ENCODE measurements at regions not wholly inside any gene's neighbourhood (a gene's known extent, or its start where the extent isn't known, plus 50 kb on each side); places are given as distances from the start of the nearest gene placed in this dataset.

DNA sequence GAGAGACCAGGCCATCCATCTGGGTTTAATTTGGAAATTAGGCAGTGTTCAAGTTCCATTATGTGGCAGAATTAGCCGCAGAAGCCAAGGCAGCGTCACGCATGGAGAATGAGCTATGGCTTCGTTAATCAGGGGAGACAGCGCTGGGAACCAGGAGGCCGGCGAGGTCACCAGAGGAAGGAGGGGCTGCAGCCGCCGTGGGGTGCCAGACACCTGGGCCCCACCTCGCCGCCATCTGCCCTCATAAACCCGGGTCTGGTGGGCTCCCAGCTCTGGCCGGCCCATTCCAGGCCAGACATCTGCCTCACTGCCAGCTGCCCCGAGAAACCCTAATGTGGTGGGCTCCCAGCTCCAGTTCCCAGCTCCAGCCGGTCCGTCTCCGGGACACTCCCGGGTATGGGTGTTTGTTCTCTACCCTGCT is 676.9 kb downstream of the BRD1 start:
- peaks cover 2% of the 10 kb centered on the region for H3K27me3 Mint-ChIP-seq (ENCODE audit: insufficient read depth, low read depth, poor library complexity)
- no peak overlapping the region for H3K4me3 ChIP-seq

DNA sequence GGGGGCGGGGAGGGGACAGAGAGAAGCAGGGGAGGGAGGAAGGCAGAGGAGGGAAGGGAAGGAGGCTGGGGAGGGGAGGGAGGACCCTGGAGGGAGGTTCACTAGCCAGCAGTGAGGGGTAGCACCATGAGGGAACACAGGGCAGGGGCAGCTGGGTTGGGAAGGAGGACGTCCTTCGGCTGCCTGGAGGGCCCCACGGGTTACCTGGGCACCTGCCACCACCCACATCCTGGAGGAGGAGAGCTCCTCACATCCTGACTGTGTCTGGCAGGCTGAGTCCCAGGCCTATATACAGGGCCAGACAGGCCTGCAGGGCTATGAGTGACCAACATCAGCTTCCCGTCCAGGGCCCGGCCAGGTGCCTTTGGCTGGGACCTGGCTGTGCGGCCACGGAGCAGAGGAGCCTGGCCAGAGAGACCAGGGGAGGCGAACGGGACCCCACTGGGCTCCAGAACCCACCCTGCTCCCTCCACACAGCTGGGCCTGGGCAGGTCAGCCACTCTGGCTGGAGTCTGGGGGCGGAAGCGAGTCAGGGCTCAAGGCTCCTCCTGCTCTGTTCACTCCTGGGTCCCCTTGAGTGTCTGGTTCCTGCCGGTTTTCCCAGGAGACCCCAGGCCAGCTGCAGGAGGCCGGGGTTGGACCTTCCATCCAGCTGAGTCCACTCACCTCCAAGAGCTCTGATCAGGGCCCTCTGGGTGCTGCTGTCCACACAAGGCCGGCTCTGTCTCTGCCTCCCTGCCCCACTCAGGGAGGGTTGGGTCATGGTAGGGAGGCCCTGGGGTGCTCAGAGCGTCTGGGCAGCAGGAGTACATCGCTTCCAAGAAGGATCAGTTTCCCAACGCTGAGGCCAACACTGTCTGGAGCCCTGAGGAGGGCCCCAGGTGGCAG is 677.7 kb downstream of the BRD1 start:
- no peaks in the 10 kb centered on the region for H3K79me2 ChIP-seq (replicated peaks; ENCODE audit: insufficient read depth)
- no peaks in the 10 kb centered on the region for H3K4me1 ChIP-seq (ENCODE audit: insufficient read depth)
- no peak for DNase-seq (ENCODE audit: low spot score)
- Mint-ChIP-seq H3K36me3 (ENCODE audit: low read depth) (no peaks in the 10 kb centered on the region; the same call in 2 of the 3 replicates), H3K27ac (no peak overlapping the region), H3K4me1 (peaks cover 20% of the 10 kb centered on the region), H3K9me3 (no peaks in the 10 kb centered on the region), H3K4me3 (no peak overlapping the region), H3K27me3 (ENCODE audit: insufficient read depth, low read depth, poor library complexity) (peaks cover 1% of the 10 kb centered on the region)
- no peaks in the 10 kb centered on the region for H4K20me1 ChIP-seq (replicated peaks; ENCODE audit: insufficient read depth)
- H2AFZ ChIP-seq, result no peak overlapping the region
- no peaks in the 10 kb centered on the region for H3K9me2 ChIP-seq (ENCODE audit: insufficient read depth)
- no peaks in the 10 kb centered on the region; the same call in 1 of the 2 replicates for H3K36me3 ChIP-seq (ENCODE audit: insufficient read depth)
- H3F3A ChIP-seq (replicated peaks; ENCODE audit: low read depth), result no peaks in the 10 kb centered on the region
- no peak overlapping the region for H3K27ac ChIP-seq (ENCODE audit: low read depth)
- ATAC-seq, result peak; percentile 21
- no peak overlapping the region for H3K4me2 ChIP-seq
- H3K27me3 ChIP-seq (ENCODE audit: insufficient read depth), result no peaks in the 10 kb centered on the region
- H3K4me3 ChIP-seq, result no peak overlapping the region
- TF ChIP-seq STAT1 (IDR thresholded peaks at IDR 0.05; ENCODE audit: unreplicated experiment) (no peak), ZNF331 (CRISPR knock-in tag; IDR thresholded peaks at IDR 0.05; ENCODE audit: low read depth) (no peak), ZNF114 (CRISPR knock-in tag; IDR thresholded peaks at IDR 0.05) (no peak), REST (IDR thresholded peaks at IDR 0.05; ENCODE audit: unreplicated experiment) (no peak), EZH2phosphoT487 (IDR thresholded peaks at IDR 0.05; ENCODE audit: unreplicated experiment) (no peak), NANOG (IDR thresholded peaks at IDR 0.05; ENCODE audit: borderline replicate concordance) (no peak)
- TF ChIP-seq, protein P1, sequence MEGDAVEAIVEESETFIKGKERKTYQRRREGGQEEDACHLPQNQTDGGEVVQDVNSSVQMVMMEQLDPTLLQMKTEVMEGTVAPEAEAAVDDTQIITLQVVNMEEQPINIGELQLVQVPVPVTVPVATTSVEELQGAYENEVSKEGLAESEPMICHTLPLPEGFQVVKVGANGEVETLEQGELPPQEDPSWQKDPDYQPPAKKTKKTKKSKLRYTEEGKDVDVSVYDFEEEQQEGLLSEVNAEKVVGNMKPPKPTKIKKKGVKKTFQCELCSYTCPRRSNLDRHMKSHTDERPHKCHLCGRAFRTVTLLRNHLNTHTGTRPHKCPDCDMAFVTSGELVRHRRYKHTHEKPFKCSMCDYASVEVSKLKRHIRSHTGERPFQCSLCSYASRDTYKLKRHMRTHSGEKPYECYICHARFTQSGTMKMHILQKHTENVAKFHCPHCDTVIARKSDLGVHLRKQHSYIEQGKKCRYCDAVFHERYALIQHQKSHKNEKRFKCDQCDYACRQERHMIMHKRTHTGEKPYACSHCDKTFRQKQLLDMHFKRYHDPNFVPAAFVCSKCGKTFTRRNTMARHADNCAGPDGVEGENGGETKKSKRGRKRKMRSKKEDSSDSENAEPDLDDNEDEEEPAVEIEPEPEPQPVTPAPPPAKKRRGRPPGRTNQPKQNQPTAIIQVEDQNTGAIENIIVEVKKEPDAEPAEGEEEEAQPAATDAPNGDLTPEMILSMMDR (conservative IDR thresholded peaks at IDR 0.05; ENCODE audit: low read depth in 2 of 2), result no peak

More for the DNA sequence above, 676.9 kb downstream of the BRD1 start:
- Histone ChIP-seq H2AFZ (no peak overlapping the region), H3K36me3 (ENCODE audit: insufficient read depth) (no peaks in the 10 kb centered on the region; the same call in 1 of the 2 replicates), H3K4me2 (no peak overlapping the region), H3K9me2 (ENCODE audit: insufficient read depth) (no peaks in the 10 kb centered on the region), H3K27ac (ENCODE audit: low read depth) (no peak overlapping the region), H3F3A (replicated peaks; ENCODE audit: low read depth) (no peaks in the 10 kb centered on the region), H3K27me3 (ENCODE audit: insufficient read depth) (no peaks in the 10 kb centered on the region), H3K79me2 (replicated peaks; ENCODE audit: insufficient read depth) (no peaks in the 10 kb centered on the region), H4K20me1 (replicated peaks; ENCODE audit: insufficient read depth) (no peaks in the 10 kb centered on the region), H3K4me1 (ENCODE audit: insufficient read depth) (no peaks in the 10 kb centered on the region)
- no peak for DNase-seq (ENCODE audit: low spot score)
- no peaks in the 10 kb centered on the region; the same call in 2 of the 3 replicates for H3K36me3 Mint-ChIP-seq (ENCODE audit: low read depth)
- H3K4me3 Mint-ChIP-seq, result no peak overlapping the region
- no peak for TF ChIP-seq JUNB (IDR thresholded peaks at IDR 0.05; ENCODE audit: unreplicated experiment)
- TF ChIP-seq, protein P1 (conservative IDR thresholded peaks at IDR 0.05; ENCODE audit: low read depth in 2 of 2), result no peak
- no peak for TF ChIP-seq NANOG (IDR thresholded peaks at IDR 0.05; ENCODE audit: borderline replicate concordance)
- H3K9me3 Mint-ChIP-seq, result no peaks in the 10 kb centered on the region
- H3K4me1 Mint-ChIP-seq, result peaks cover 20% of the 10 kb centered on the region
- no peak for ATAC-seq
- no peak overlapping the region for H3K27ac Mint-ChIP-seq

All from GM23338 (cell line).